ENCODE measurements at regions not wholly inside any gene's neighbourhood (a gene's known extent, or its start where the extent isn't known, plus 50 kb on each side); places are given as distances from the start of the nearest gene placed in this dataset.

DNA sequence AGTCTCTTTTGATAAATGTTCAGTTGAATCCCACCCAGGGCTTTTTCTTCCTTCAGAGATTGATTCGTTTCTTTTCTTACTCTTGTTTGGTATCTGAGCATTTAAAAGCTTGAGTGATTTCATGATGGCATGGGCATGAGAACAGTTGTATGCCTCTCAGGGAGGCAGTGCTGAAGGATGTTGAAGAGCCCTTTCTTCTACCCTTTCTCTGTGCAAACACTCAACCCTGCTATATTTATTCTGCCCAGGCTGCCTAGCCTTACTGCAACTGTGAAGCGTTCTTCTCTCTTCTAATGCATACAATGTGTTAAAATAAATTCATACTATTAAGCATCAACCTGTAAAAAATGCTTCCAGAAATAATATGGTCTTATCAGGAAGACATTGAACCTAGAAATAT lies 367.6 kb upstream of the LCORL start:
- CTCF ChIA-PET: no interaction called here
- Histone ChIP-seq H3K9me1 (replicated peaks; ENCODE audit: control insufficient read depth, extremely low read depth, insufficient read depth, low read length) (no peaks in the 10 kb centered on the region), H3K9me3 (replicated peaks; ENCODE audit: control insufficient read depth, insufficient read depth, low read length) (no peaks in the 10 kb centered on the region), H3K36me3 (ENCODE audit: control insufficient read depth in 2 of 2, extremely low read depth in 1 of 2, insufficient read depth in 2 of 2, low read length in 2 of 2) (no peaks in the 10 kb centered on the region), H3K79me2 (ENCODE audit: control insufficient read depth, insufficient read depth, low read length) (no peaks in the 10 kb centered on the region), H3K4me3 (replicated peaks in 1 of 3; ENCODE audit: insufficient read depth in 1 of 3, low read depth in 1 of 3, low read length in 3 of 3) (no peak overlapping the region), H3K4me2 (ENCODE audit: insufficient read depth, low read length) (no peak overlapping the region), H3K9ac (replicated peaks; ENCODE audit: extremely low read depth, insufficient read depth, low read length) (no peak overlapping the region), H3K27ac (ENCODE audit: insufficient read depth, low read depth, low read length) (no peak overlapping the region), H3K27me3 (ENCODE audit: control insufficient read depth in 2 of 2, insufficient read depth in 2 of 2, low read length in 2 of 2) (peaks cover 2 to 4% of the 10 kb centered on the region in 2 experiments), H2AFZ (ENCODE audit: low read depth, low read length) (no peak overlapping the region), H4K20me1 (replicated peaks; ENCODE audit: control insufficient read depth, extremely low read depth, insufficient read depth, low read length) (no peaks in the 10 kb centered on the region), H3K4me1 (ENCODE audit: control insufficient read depth, extremely low read depth, insufficient read depth, low read length) (peaks cover 5% of the 10 kb centered on the region)
- POLR2A ChIA-PET: no interaction called here
- intact Hi-C loops (cut with micrococcal nuclease) (no loop called here), dilution Hi-C loops (cut with MboI; ENCODE audit: extremely low pct_ligation_motif_present, low sequenced_read_pairs) (no loop called here)
- BruUV-seq (replicated peaks): no TSS peak
- no peak for FAIRE-seq
- no peak for DNase-seq (ENCODE audit: low read depth, low spot score)
- TF ChIP-seq MYC (IDR thresholded peaks at IDR 0.05; ENCODE audit: low read depth, low read length): no peak
- TF ChIP-seq FOS (IDR thresholded peaks at IDR 0.05; ENCODE audit: borderline replicate concordance, insufficient read depth, low read length): no peak
- no peak for TF ChIP-seq JUN (IDR thresholded peaks at IDR 0.05; ENCODE audit: borderline replicate concordance, insufficient read depth, insufficient read length, low read depth)
- TF ChIP-seq GATA2 (IDR thresholded peaks at IDR 0.05; ENCODE audit: insufficient read depth, insufficient read length, low read depth, low read length): no peak
- no peak for TF ChIP-seq POLR2A (IDR thresholded peaks at IDR 0.05; ENCODE audit: low read depth, low read length)
- no peak for TF ChIP-seq EZH2 (IDR thresholded peaks at IDR 0.05; ENCODE audit: borderline replicate concordance, low read depth, low read length, severe bottlenecking)
- no peak for TF ChIP-seq POLR2AphosphoS5 (IDR thresholded peaks at IDR 0.05; ENCODE audit: insufficient read depth, low read depth, low read length)
- TF ChIP-seq, protein P1, sequence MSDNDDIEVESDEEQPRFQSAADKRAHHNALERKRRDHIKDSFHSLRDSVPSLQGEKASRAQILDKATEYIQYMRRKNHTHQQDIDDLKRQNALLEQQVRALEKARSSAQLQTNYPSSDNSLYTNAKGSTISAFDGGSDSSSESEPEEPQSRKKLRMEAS (IDR thresholded peaks at IDR 0.05; ENCODE audit: insufficient read depth, insufficient read length): no peak
- TF ChIP-seq, protein P2, sequence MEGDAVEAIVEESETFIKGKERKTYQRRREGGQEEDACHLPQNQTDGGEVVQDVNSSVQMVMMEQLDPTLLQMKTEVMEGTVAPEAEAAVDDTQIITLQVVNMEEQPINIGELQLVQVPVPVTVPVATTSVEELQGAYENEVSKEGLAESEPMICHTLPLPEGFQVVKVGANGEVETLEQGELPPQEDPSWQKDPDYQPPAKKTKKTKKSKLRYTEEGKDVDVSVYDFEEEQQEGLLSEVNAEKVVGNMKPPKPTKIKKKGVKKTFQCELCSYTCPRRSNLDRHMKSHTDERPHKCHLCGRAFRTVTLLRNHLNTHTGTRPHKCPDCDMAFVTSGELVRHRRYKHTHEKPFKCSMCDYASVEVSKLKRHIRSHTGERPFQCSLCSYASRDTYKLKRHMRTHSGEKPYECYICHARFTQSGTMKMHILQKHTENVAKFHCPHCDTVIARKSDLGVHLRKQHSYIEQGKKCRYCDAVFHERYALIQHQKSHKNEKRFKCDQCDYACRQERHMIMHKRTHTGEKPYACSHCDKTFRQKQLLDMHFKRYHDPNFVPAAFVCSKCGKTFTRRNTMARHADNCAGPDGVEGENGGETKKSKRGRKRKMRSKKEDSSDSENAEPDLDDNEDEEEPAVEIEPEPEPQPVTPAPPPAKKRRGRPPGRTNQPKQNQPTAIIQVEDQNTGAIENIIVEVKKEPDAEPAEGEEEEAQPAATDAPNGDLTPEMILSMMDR (IDR thresholded peaks at IDR 0.05; ENCODE audit: extremely low read depth in 1 of 2, insufficient read depth in 1 of 2, low read depth in 1 of 2, low read length in 2 of 2): no peak

Data from endothelial cell of umbilical vein (primary cell).